Fibroblast of lung (primary cell): ENCODE measurements at regions not wholly inside any gene's neighbourhood (a gene's known extent, or its start where the extent isn't known, plus 50 kb on each side); places are given as distances from the start of the nearest gene placed in this dataset.
"Not testable (repeated sequence)": the region's sequence is repeated elsewhere in the genome, so short reads cannot be mapped to it uniquely, and the experiment has no call there.

Experiments used
- CTCF ChIP-seq, 2 donors: IDR thresholded peaks in 1 of 2; conservative IDR thresholded peaks in 1 of 2; 1 replicate in 1 of 2; 2 replicates in 1 of 2; pipeline ENCODE4 v1.5.1; 2011 to 2012; ENCODE audit warnings: low read length in 2 of 2, control low read depth in 1 of 2, inconsistent platforms in 1 of 2, low read depth in 1 of 2, mild to moderate bottlenecking in 1 of 2
- EZH2 ChIP-seq: IDR thresholded peaks from 2 replicates; pipeline ENCODE4 v1.5.1; 2012; ENCODE audit warnings: low read length, control low read depth, mild to moderate bottlenecking; ENCODE audit errors: missing control alignments

GRCh38 chr7:48860447-48860846 lies 63.9 kb upstream of the CDC14C start:
- TF ChIP-seq CTCF (conservative IDR thresholded peaks at IDR 0.05 in 1 of 2, IDR thresholded peaks at IDR 0.05 in 1 of 2; ENCODE audit: low read depth in 1 of 2, low read length in 2 of 2); EZH2: not testable (repeated sequence)
